Upper lobe of left lung (tissue), 4 donors: ENCODE measurements at regions not wholly inside any gene's neighbourhood (a gene's known extent, or its start where the extent isn't known, plus 50 kb on each side); places are given as distances from the start of the nearest gene placed in this dataset.

ENCODE experiments used
- CTCF ChIP-seq, 6 experiments: fragments of 450-650 bp in 4 of 6; fragments of 200-600 bp in 2 of 6; sonication (generic) in 2 of 6; IDR thresholded peaks; one replicate each; pipeline ENCODE4 v1.5.1; 2016 to 2019; ENCODE audit warnings: antibody characterized with exemption in 6 of 6
- EP300 ChIP-seq, 4 donors: sonication (generic); formaldehyde crosslinking; IDR thresholded peaks; one replicate each; pipeline ENCODE4 v1.5.1; 2017; ENCODE audit warnings: antibody characterized with exemption in 4 of 4, control low read depth in 2 of 4
- POLR2A ChIP-seq, 4 donors: fragments of 450-650 bp; IDR thresholded peaks; one replicate each; pipeline ENCODE4 v1.5.1; 2016 to 2017; ENCODE audit warnings: antibody characterized with exemption in 4 of 4, mild to moderate bottlenecking in 2 of 4
- POLR2AphosphoS5 ChIP-seq, 2 donors: sonication (generic); formaldehyde crosslinking; IDR thresholded peaks; one replicate each; pipeline ENCODE4 v1.5.1; 2017; ENCODE audit warnings: antibody characterized with exemption in 2 of 2

- TF ChIP-seq POLR2A (IDR thresholded peaks at IDR 0.05) (no peak), CTCF (IDR thresholded peaks at IDR 0.05) (no peak), POLR2AphosphoS5 (IDR thresholded peaks at IDR 0.05) (no peak), EP300 (IDR thresholded peaks at IDR 0.05) (no peak)
Observed at GRCh38 chr6:62357835-62358234, 71.8 kb upstream of the KHDRBS2 start.
